PFSK-1 (cell line): ENCODE measurements at regions not wholly inside any gene's neighbourhood (a gene's known extent, or its start where the extent isn't known, plus 50 kb on each side); places are given as distances from the start of the nearest gene placed in this dataset.

ENCODE experiments used
- POLR2AphosphoS5 ChIP-seq: IDR thresholded peaks from 2 replicates; pipeline ENCODE4 v1.6.1; 2012; ENCODE audit warnings: low read depth, mild to moderate bottlenecking, control low read depth, low read length, moderate library complexity
- SIN3A ChIP-seq: IDR thresholded peaks from 2 replicates; pipeline ENCODE4 v1.6.1; 2012; ENCODE audit warnings: mild to moderate bottlenecking, low read length, moderate library complexity, borderline replicate concordance; ENCODE audit not compliant: insufficient read depth
- TAF1 ChIP-seq: IDR thresholded peaks from 2 replicates; pipeline ENCODE4 v1.6.1; 2012; ENCODE audit warnings: low read length, control low read depth, borderline replicate concordance; ENCODE audit not compliant: insufficient read depth
- TF ChIP-seq, protein P1 (sequence below), 2 experiments: IDR thresholded peaks; 2 replicates each; pipeline versions ENCODE4 v1.6.1 to v1.8.0; 2011 to 2012; ENCODE audit warnings: low read depth in 2 of 2, low read length in 2 of 2, control low read depth in 1 of 2, inconsistent platforms in 1 of 2, mild to moderate bottlenecking in 1 of 2, moderate library complexity in 1 of 2; ENCODE audit not compliant: insufficient read depth in 1 of 2

DNA sequence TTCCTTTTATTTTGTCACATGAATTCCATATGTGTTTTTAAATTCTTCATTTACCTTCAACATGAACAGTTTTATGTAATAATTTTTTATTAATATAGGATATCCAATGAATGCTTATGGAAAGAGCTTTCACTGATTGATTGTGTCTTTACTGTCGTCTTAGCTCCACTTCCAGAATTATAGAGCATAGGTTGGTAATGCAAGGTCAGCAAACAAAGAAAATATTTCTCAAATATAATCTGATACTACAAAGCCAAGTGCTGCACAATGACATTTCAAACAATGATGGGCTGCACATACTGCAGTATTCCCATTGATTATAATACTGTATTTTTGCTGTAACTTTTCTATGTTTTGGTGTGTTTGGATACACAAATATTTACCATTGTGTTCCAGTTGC, 275.7 kb upstream of the RSPO3 start:
- TF ChIP-seq, protein P1, sequence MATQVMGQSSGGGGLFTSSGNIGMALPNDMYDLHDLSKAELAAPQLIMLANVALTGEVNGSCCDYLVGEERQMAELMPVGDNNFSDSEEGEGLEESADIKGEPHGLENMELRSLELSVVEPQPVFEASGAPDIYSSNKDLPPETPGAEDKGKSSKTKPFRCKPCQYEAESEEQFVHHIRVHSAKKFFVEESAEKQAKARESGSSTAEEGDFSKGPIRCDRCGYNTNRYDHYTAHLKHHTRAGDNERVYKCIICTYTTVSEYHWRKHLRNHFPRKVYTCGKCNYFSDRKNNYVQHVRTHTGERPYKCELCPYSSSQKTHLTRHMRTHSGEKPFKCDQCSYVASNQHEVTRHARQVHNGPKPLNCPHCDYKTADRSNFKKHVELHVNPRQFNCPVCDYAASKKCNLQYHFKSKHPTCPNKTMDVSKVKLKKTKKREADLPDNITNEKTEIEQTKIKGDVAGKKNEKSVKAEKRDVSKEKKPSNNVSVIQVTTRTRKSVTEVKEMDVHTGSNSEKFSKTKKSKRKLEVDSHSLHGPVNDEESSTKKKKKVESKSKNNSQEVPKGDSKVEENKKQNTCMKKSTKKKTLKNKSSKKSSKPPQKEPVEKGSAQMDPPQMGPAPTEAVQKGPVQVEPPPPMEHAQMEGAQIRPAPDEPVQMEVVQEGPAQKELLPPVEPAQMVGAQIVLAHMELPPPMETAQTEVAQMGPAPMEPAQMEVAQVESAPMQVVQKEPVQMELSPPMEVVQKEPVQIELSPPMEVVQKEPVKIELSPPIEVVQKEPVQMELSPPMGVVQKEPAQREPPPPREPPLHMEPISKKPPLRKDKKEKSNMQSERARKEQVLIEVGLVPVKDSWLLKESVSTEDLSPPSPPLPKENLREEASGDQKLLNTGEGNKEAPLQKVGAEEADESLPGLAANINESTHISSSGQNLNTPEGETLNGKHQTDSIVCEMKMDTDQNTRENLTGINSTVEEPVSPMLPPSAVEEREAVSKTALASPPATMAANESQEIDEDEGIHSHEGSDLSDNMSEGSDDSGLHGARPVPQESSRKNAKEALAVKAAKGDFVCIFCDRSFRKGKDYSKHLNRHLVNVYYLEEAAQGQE (IDR thresholded peaks at IDR 0.05; ENCODE audit: insufficient read depth in 1 of 2, low read depth in 2 of 2, low read length in 2 of 2), result no peak
- no peak for TF ChIP-seq POLR2AphosphoS5
- no peak for TF ChIP-seq SIN3A
- no peak for TF ChIP-seq TAF1
